ENCODE measurements at regions not wholly inside any gene's neighbourhood (a gene's known extent, or its start where the extent isn't known, plus 50 kb on each side); places are given as distances from the start of the nearest gene placed in this dataset.
A peak's percentile ranks its signal among the peaks of the same experiment; 100 is the strongest.
"Not testable (repeated sequence)": the region's sequence is repeated elsewhere in the genome, so short reads cannot be mapped to it uniquely, and the experiment has no call there.

DNA sequence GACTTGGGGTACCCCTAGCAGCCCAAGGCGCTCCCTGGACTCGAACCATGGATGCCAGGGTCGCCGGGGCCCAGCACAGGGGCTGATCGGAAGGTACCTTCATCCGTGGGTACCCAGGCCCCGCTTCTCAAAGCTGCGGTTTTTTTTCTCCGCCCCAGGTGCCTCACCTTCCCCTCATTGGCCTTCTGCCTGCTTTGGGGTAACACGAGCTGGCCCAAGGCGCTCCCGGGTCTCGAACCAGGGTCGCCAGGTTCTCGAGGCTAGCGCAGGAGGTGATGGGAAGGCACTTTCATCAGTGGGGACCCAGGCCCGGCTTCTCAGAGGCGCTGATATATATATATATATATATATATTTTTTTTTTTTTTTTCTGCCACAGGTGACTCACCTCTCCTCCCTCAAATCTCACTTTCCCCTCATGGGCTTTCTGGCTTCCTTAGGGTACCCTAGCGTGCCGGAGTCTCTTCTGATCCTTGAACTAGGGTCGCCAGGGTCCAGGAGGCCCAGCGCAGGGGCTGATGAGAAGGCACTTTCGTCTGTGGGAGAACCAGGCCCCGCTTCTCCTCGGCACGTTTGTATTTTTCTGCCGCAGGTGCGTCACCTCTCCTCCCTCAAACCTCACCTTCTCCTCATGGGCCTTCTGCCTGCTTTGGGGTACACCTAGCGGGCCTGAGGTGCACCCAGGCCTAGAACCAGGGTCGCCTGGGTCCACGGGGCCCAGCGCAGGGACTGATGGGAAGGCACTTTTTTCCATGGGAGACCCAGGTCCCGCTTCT lies 1480.0 kb upstream of the TPTE start:
- H3K27me3 ChIP-seq; H3K27ac ChIP-seq; H3K4me1 ChIP-seq; H3K4me3 ChIP-seq; ATAC-seq; intact Hi-C loops (cut with DNase I); H3K36me3 ChIP-seq: not testable (repeated sequence)
- peaks cover 0 to 20% (median 0%) of the 10 kb centered on the region in 12 donors for H3K9me3 ChIP-seq
- 73 to 87% (median 80%) methylated on average over 9 to 33 of the region's 33 CpGs for WGBS, 4 donors
- DNase-seq, result peak in 1 of 5 donors; percentile 26

DNA sequence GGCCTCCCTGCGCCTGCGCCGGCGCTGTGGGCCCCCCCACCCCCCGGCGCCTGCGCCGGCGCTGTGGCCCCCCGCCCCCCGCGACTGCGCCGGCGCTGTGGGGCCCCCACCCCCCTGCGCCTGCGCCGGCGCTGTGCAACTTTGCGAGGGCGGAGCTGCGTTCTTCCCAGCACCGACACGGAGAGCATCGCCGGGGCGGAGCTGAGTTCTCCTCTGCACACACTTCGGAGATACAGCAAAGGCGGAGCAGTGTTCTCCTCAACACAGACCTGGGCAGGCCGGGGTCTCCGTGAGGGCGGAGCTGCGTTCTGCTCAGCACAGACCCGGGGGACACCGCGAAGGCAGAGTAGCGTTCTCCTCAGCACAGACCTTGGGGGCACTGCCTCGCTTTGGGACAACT lies 1478.3 kb upstream of the TPTE start:
- Histone ChIP-seq H3K9me3 (peaks cover 0 to 16% (median 0%) of the 10 kb centered on the region in 12 donors), H3K27ac (peak overlapping the region in 2 of 12 donors; percentile 37 to 56), H3K4me3 (peak overlapping the region in 4 of 12 donors; percentile 15 to 44 (median 28))
- peak in 2 of 4 donors; percentile 81 to 94 for ATAC-seq
- H3K27me3 ChIP-seq; H3K4me1 ChIP-seq; intact Hi-C loops (cut with DNase I); H3K36me3 ChIP-seq: not testable (repeated sequence)
- peak in 1 of 5 donors; percentile 40 for DNase-seq
- 49 to 76% (median 58%) methylated on average over 5 to 10 of the region's 38 CpGs for whole genome bisulfite sequencing, 4 donors

DNA sequence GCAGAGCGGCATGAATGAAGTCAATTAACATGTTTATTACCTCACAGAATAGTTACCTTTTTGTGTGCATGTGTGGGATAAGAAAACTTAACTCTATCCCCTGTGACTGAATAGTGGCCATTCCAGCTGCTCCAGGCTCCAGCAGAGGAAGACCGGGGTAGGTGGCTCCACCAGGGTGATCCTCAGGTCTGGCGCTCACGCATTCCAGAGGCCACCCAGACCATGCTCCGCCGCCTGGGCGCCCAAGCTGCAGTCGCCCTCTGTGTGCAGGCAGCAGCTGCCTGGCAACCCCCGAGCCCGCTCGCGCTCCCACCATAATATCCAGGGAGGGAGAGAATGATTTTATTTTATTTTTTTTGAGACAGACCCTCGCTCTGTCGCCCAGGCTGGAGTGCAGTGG lies 1474.5 kb upstream of the TPTE start:
- H3K4me1 ChIP-seq; intact Hi-C loops (cut with DNase I); H3K27ac ChIP-seq; ATAC-seq; H3K9me3 ChIP-seq; H3K4me3 ChIP-seq; H3K27me3 ChIP-seq; H3K36me3 ChIP-seq; DNase-seq: not testable (repeated sequence)
- WGBS, 4 donors, result 64 to 76% (median 68%) methylated on average over 10 to 13 of the region's 14 CpGs

DNA sequence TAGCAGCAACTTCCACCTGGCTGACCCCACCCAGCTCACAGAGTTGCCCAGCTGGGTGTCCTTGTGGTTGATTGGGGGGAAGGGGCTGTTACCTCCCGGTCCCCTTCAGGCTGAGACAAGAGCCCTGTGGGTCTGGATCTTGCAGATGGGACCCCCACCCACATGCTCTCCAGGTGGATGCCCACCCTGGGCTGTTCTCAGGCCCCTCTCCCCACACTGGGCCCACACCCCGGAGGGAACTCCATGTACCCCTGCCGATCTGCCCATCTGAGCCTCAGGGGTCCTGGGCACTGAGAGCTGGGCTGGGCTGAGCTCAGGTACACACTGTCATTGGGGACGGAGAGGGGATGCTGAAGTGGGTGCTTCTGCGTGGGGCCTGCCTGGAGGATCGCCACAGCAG lies 1453.9 kb upstream of the TPTE start:
- H3K36me3 ChIP-seq; intact Hi-C loops (cut with DNase I); H3K4me3 ChIP-seq; H3K4me1 ChIP-seq; H3K9me3 ChIP-seq; ATAC-seq; H3K27me3 ChIP-seq; H3K27ac ChIP-seq: not testable (repeated sequence)
- peak in 1 of 5 donors; percentile 7 for DNase-seq
- WGBS, 4 donors, result 57 to 77% methylated on average over 2 of the region's 6 CpGs; no CpG with 5 or more reads in 2 of the 4 donors

DNA sequence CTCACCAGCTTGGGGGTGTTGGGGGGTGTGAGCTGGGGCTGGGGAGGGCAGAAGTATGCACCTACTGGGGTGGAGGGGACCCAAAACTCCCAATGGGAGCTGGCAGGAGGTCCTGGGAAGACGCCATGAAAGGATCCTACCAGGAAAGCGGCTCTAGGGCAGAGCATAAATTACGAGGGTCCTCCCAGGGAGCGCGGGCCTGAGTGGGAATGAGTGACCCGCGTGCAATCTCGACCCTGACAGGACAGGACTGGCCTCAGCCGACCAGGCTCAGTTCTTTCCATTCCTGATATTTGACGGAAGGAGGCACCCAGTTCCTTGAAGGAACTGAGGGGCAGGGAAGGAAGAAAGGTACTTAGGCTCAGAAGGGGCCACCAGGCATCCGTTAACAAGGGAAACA lies 1452.8 kb upstream of the TPTE start:
- H3K9me3 ChIP-seq; ATAC-seq; H3K4me1 ChIP-seq; H3K27me3 ChIP-seq; H3K4me3 ChIP-seq; intact Hi-C loops (cut with DNase I); H3K27ac ChIP-seq; H3K36me3 ChIP-seq: not testable (repeated sequence)
- WGBS, 4 donors, result 81 to 85% (median 83%) methylated on average over 9 to 10 of the region's 11 CpGs
- peak in 1 of 5 donors; percentile 8 for DNase-seq

GRCh38 chr21:9070703-9071102 lies 1450.7 kb upstream of the TPTE start:
- H3K4me3 ChIP-seq; H3K27me3 ChIP-seq; H3K4me1 ChIP-seq; H3K9me3 ChIP-seq; H3K36me3 ChIP-seq; intact Hi-C loops (cut with DNase I); ATAC-seq: not testable (repeated sequence)
- WGBS, 4 donors, result 40 to 59% methylated on average over 7 to 13 of the region's 23 CpGs; no CpG with 5 or more reads in 2 of the 4 donors
- peak in 7 of 12 donors; percentile 14 to 37 (median 31) for TF ChIP-seq CTCF (IDR thresholded peaks at IDR 0.05)
- DNase-seq, result peak in 2 of 5 donors; percentile 23 to 55
- H3K27ac ChIP-seq, result peak overlapping the region in 5 of 12 donors; percentile 52 to 82 (median 69)

DNA sequence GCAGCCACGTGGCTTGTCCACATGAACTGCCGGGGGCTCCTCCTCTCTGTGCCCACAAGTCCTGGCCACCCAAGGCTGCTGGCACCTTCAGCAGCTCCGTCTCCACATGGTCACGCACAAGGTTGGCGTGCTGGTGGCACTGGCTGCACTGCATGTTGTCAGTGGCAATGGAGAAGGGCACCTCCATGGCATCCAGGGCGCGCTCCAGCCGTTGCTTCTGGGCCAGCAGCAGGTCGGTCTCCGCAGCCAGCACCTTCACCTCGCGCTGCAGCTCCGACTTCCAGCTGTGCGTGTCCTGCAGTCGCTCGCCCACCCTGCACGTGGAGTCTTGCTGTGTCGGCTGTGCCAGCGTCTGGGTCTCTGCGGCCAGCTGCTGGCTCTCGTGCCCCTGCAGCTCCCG lies 1448.4 kb upstream of the TPTE start:
- H3K4me1 ChIP-seq; intact Hi-C loops (cut with DNase I); H3K27ac ChIP-seq; DNase-seq; ATAC-seq; H3K36me3 ChIP-seq; H3K9me3 ChIP-seq; H3K4me3 ChIP-seq; H3K27me3 ChIP-seq: not testable (repeated sequence)
- 67 to 84% (median 79%) methylated on average over 9 to 19 of the region's 22 CpGs for WGBS, 4 donors

- H3K36me3 ChIP-seq; intact Hi-C loops (cut with DNase I); ATAC-seq; DNase-seq; H3K9me3 ChIP-seq; H3K4me1 ChIP-seq; H3K27ac ChIP-seq; H3K27me3 ChIP-seq; H3K4me3 ChIP-seq: not testable (repeated sequence)
- 75 to 91% (median 85%) methylated on average over 2 to 12 of the region's 13 CpGs; no CpG with 5 or more reads in 1 of the 4 donors for WGBS, 4 donors
Observed at GRCh38 chr21:9074772-9075171, 1446.6 kb upstream of the TPTE start.

DNA sequence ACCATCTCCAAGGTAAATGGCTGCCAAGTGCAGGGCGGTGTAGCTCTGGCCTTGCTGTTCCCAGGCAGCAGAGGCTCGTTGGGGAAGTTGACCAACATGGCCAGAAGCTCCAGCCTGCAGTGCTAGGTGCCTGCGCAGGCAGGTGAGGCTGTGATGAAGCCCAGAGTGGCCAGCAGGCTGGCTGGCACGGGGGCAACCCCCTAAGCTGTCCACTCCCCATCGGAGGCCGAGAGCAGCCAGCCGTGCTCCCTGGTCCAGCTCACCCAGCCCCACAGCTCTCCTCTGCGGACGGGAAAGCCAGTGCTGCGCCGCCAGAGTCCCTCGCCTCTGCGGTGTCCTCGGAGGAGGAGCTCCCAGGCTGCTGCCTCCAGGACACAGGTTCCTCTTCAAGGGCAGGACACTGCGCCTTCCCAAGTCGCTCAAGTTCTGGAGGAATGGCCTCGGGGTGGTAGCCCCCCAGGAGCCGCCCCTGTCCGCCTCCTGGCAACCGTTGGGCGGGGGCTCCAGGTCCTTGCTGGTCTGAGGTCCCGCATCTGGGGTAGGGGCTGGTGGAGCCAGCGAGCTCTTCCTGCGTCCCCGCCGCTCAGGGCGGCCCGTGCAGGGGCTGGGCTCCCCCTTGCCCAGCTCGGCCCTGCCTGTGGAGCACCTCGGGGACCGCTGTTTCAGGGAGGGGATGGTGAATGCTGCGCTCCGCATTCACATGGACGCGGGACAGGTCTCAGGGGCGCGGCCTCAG lies 1438.1 kb upstream of the TPTE start:
- H3K9me3 ChIP-seq; H3K4me3 ChIP-seq; H3K36me3 ChIP-seq; H3K27me3 ChIP-seq; intact Hi-C loops (cut with DNase I); DNase-seq; H3K4me1 ChIP-seq; ATAC-seq; H3K27ac ChIP-seq: not testable (repeated sequence)
- 66 to 70% methylated on average over 15 to 20 of the region's 37 CpGs; no CpG with 5 or more reads in 2 of the 4 donors for WGBS, 4 donors

GRCh38 chr21:9086299-9086698 lies 1435.1 kb upstream of the TPTE start:
- H3K4me3 ChIP-seq; H3K9me3 ChIP-seq; H3K27ac ChIP-seq; H3K36me3 ChIP-seq; DNase-seq; H3K4me1 ChIP-seq; H3K27me3 ChIP-seq; ATAC-seq; intact Hi-C loops (cut with DNase I): not testable (repeated sequence)
- 76 to 91% (median 84%) methylated on average over 2 to 8 of the region's 13 CpGs for WGBS, 4 donors

Data from heart left ventricle (tissue), 16 donors.